ENCODE measurements at regions not wholly inside any gene's neighbourhood (a gene's known extent, or its start where the extent isn't known, plus 50 kb on each side); places are given as distances from the start of the nearest gene placed in this dataset.

- TF ChIP-seq POLR2A (IDR thresholded peaks at IDR 0.05): no peak
- TF ChIP-seq, protein P1, sequence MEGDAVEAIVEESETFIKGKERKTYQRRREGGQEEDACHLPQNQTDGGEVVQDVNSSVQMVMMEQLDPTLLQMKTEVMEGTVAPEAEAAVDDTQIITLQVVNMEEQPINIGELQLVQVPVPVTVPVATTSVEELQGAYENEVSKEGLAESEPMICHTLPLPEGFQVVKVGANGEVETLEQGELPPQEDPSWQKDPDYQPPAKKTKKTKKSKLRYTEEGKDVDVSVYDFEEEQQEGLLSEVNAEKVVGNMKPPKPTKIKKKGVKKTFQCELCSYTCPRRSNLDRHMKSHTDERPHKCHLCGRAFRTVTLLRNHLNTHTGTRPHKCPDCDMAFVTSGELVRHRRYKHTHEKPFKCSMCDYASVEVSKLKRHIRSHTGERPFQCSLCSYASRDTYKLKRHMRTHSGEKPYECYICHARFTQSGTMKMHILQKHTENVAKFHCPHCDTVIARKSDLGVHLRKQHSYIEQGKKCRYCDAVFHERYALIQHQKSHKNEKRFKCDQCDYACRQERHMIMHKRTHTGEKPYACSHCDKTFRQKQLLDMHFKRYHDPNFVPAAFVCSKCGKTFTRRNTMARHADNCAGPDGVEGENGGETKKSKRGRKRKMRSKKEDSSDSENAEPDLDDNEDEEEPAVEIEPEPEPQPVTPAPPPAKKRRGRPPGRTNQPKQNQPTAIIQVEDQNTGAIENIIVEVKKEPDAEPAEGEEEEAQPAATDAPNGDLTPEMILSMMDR (IDR thresholded peaks at IDR 0.05): no peak
Observed at GRCh38 chr6:144606083-144606482, 320.9 kb downstream of the UTRN start.
